GM19025 (cell line): ENCODE measurements at regions not wholly inside any gene's neighbourhood (a gene's known extent, or its start where the extent isn't known, plus 50 kb on each side); places are given as distances from the start of the nearest gene placed in this dataset.
A peak's percentile ranks its signal among the peaks of the same experiment; 100 is the strongest.
"Not testable (repeated sequence)": the region's sequence is repeated elsewhere in the genome, so short reads cannot be mapped to it uniquely, and the experiment has no call there.

Source experiments
- ATAC-seq: cut with Tn5 transposase; IDR thresholded peaks from one replicate; pipeline ENCODE4 v1.9.1; 2021; ENCODE audit warnings: mild to moderate bottlenecking, low read depth, moderate library complexity; ENCODE audit not compliant: unreplicated experiment

GRCh38 chr10:64159910-64160872 is 639.0 kb downstream of the REEP3 start:
- no peak for ATAC-seq

GRCh38 chr10:64170791-64171190 is 649.6 kb downstream of the REEP3 start:
- ATAC-seq, result no peak

- ATAC-seq, result no peak
Measured at GRCh38 chr10:64173826-64174225, 652.6 kb downstream of the REEP3 start.

- no peak for ATAC-seq
Measured at GRCh38 chr10:64174666-64175255, 653.6 kb downstream of the REEP3 start.

GRCh38 chr10:64175271-64175962 is 654.2 kb downstream of the REEP3 start:
- ATAC-seq, result no peak

- ATAC-seq, result no peak
Measured at GRCh38 chr10:64182671-64183070, 661.5 kb downstream of the REEP3 start.

GRCh38 chr10:64191286-64191685 is 670.1 kb downstream of the REEP3 start:
- no peak for ATAC-seq

GRCh38 chr10:64196638-64197315 is 675.6 kb downstream of the REEP3 start:
- ATAC-seq, result no peak

GRCh38 chr10:64201936-64202335 is 680.7 kb downstream of the REEP3 start:
- ATAC-seq, result no peak

- ATAC-seq, result not testable (repeated sequence)
Measured at GRCh38 chr10:64204504-64204903, 683.3 kb downstream of the REEP3 start.

- no peak for ATAC-seq
Measured at GRCh38 chr10:64206409-64206808, 685.2 kb downstream of the REEP3 start.

- no peak for ATAC-seq
Measured at GRCh38 chr10:64209561-64209960, 688.4 kb downstream of the REEP3 start.

- ATAC-seq, result no peak
Measured at GRCh38 chr10:64210211-64210610, 689.0 kb downstream of the REEP3 start.

- no peak for ATAC-seq
Measured at GRCh38 chr10:64211466-64211865, 690.3 kb downstream of the REEP3 start.

GRCh38 chr10:64215088-64215487 is 693.9 kb downstream of the REEP3 start:
- ATAC-seq, result no peak

GRCh38 chr10:64219271-64220025 is 698.2 kb downstream of the REEP3 start:
- no peak for ATAC-seq

GRCh38 chr10:64234489-64234888 is 713.3 kb downstream of the REEP3 start:
- no peak for ATAC-seq

GRCh38 chr10:64257704-64258103 is 736.5 kb downstream of the REEP3 start:
- no peak for ATAC-seq

GRCh38 chr10:64261092-64261491 is 739.9 kb downstream of the REEP3 start:
- peak; percentile 90 for ATAC-seq

GRCh38 chr10:64261676-64262075 is 740.5 kb downstream of the REEP3 start:
- ATAC-seq, result no peak
